ENCODE measurements at regions not wholly inside any gene's neighbourhood (a gene's known extent, or its start where the extent isn't known, plus 50 kb on each side); places are given as distances from the start of the nearest gene placed in this dataset.

DNA sequence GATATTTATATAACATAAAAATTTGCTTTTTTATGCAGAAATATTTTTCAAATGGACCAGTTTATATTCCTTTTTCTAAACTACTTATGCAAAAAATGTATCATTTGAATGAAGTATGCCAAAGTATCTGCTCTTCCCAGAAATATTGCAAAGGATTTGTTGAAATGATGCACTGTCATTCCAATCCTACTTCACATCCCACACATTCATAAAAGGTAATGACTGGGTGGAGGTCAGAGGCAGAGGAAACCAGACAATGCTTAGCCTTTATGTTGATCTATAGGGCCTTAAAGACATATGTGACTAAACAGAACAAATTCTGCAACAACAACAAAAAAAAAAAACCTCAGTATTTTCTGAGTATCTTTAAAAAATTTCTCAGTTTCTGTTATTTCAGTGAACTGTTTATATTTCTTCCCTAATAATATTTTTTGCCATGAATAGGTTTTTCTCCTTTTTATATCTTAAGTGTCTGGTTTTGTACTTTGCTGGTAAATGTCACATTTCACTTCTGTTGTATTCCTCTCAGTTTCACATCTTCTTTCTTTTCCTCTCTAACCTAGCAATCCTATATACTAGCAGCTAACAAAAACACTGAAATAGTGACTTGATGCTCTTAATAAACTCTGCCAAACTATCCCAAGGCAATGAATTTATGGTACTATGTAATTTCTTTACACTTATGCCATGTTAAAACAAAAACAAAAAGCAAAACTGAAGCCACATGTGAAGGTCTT is 374.1 kb downstream of the BCKDHB start:
- no peak for DNase-seq

DNA sequence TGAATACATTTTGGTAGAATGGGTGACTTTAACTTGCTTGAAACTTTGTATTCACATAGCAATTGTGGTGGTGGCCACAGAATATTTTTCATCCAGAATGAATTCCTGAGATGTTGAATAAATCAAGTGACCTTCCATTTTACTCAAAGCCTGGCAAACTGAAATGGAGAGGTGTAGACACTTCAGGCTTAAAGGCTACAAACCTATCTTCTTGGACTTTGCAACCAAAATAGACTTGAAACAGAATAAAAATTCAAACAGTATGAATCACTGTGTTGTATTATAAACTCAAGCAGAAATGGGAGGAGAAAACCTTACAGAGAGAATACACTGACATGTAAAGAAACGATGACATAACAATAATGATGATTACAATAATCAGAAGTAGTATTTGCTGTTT is 371.6 kb downstream of the BCKDHB start:
- DNase-seq = no peak

DNA sequence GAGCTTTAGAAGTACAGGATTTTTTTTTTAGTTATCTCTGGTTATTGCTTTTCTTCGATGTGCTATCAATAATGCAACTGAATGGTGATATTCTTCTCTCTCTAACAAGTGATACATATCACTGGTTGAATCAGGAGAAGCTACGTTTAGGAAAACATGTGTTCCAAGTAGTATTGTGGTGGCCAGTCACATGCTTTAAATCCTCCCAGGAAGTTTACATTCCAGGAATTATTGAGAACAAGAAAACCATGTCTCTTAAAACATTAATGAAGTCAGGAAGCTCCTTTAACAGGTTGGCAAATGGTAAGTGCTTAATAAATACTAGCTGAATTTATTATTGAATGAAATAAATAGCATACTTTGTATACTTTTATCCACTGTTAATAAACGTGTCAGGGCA is 371.1 kb downstream of the BCKDHB start:
- no peak for DNase-seq

GRCh38 chr6:80472271-80472670 is 365.8 kb downstream of the BCKDHB start:
- no peak for DNase-seq

DNA sequence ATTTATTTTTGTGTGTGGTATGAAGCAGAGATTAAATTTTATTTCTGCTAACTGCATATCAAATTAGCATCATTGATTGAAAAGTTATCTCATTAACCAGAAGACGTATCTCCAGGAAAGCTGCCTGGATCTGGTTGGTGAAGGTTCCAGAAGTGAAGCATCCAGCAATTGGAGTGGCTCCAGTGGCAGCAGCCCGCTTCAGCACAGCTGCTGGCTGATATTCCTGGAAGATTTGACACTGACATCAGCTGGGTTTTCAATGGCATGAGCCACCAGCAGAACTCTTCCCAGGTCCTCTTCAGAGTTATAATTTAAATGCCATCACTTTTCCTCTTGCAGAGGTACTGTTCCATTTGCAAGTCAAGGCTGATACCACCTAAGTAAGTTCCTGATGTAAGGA is 363.5 kb downstream of the BCKDHB start:
- no peak for DNase-seq

GRCh38 chr6:80468398-80468797 is 361.9 kb downstream of the BCKDHB start:
- peak; percentile 62 for DNase-seq

DNA sequence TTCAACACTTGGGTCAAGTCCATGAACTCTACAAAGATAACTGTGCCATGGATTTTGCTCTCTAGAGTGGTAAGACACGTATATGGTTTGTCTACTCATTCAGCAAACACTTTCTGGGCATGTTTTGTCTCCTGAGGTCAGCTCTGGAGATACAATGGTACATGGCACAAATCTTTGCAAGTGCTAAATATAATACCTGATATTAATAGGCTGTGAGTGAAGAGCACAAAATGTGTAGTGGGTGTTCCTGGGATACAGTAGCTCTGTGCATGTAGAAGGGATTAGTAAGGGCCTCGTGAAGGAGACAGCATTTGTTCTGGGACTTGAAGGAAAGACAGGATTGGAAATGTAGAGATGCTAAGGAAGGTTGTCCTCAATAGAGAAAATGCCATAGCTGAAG is 360.9 kb downstream of the BCKDHB start:
- DNase-seq = no peak

DNA sequence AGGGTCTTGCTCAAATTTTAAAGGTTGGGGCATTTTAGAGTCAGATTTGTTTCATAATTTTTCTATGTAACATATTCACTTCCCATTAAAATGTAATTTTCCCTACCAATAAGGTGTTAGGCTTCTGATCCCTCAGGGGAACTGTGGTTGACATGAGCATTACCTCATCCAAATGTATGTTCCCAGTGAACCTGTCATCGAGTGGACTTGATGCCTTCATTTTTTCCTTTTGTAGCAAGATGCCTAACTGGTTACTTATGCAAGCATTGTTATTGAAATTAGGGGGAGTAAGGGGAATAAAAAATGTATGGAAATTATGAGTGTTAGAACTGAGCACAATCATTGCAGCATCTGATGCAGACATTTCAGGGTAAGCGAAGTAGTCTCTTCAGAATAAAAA is 360.5 kb downstream of the BCKDHB start:
- DNase-seq = no peak

DNA sequence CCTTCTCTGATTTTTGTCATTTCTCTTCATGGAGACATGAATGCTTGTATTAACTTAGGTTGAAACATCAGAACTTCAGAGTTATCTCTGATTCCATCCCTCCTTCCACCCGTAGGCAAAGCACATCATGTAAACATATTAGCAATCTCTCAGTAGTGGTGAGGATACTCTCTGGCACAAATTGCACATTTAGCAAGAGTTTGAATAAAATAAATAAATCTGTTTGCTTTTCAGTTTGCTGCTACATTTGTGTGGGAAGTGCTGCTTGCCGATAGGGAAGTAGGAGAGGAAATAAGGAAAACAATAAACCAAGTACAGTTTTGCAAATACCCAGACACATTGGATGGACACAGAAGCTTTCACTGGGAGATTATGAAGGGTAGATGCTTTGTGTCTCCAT is 359.0 kb downstream of the BCKDHB start:
- DNase-seq = no peak

DNA sequence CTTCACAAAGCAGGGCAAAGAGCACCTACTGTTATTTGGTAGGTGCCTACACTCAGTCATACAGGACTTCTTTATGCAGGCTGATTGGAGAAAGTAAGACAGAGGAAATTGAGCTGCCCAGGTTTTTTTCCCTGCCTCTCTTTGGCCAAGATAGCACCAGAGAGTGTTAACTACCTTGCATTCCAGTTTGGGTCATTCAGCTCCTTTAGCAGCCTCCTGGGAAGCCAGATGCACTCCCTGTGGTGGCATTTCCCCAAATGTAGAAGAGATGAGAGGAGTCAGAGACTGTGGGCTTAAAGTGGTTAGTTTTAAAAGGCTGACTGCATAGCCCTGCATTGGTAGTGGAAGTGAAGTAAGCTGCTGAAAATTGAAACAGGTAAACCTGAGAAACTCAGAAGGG is 358.4 kb downstream of the BCKDHB start:
- DNase-seq = no peak

DNA sequence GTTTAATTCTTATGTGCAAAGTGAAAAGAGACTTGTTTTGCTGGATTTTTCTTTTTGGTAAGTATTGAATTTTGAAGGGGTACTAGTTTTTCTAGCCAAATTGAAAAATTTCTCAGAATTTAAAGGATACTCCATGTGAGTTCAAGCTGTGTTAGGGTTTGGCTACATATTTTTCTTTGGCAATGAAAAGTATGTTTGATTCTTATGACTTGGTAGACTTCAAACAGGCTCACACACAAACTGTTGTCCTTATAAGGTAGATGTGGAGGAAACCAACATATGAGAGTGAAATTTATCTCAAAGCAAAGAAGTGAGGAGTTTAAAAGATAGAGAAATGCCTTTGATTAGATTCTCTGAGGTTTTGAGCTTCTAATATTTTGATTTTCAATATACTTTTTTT is 356.7 kb downstream of the BCKDHB start:
- no peak for DNase-seq

GRCh38 chr6:80460257-80460865 is 353.9 kb downstream of the BCKDHB start:
- no peak for DNase-seq

GRCh38 chr6:80457439-80457933 is 351.0 kb downstream of the BCKDHB start:
- DNase-seq = no peak

- DNase-seq = no peak
Observed at GRCh38 chr6:80456724-80457438, 350.4 kb downstream of the BCKDHB start.

DNA sequence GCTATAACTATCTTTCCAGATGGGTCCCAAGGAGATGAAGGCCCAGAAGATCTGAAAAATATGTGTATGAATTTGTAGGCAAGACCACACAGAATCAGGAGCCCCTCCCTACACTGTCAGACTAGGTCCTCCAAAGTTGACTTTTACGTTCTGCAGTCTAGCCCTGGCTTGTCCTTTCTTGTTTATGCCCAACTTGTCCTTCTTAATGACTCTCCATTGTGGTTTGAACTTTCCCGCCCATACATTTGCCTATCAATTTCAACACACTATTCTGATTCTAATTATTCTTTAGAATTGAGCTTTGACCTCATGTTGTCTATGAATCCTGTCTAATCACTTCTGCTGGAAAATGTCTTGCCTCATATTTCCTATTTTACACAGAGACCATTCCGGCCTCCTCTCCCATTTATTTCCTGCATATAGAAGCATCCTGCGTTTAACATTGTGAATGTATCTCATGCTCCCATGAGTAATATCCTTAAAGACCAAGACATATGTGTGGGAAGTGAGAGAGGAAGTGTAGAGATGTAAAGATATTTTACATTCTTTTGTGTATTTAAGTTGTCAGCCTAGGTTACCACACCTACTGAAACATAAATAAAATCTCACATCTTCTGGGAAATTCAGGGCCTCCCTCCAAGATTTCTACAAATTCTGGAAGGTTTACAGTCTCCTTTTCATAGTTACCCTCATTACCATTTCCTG is 348.3 kb downstream of the BCKDHB start:
- no peak for DNase-seq

GRCh38 chr6:80454197-80454596 is 347.7 kb downstream of the BCKDHB start:
- no peak for DNase-seq

- no peak for DNase-seq
Observed at GRCh38 chr6:80449726-80450125, 343.3 kb downstream of the BCKDHB start.

GRCh38 chr6:80446454-80447045 is 340.1 kb downstream of the BCKDHB start:
- DNase-seq = no peak

DNA sequence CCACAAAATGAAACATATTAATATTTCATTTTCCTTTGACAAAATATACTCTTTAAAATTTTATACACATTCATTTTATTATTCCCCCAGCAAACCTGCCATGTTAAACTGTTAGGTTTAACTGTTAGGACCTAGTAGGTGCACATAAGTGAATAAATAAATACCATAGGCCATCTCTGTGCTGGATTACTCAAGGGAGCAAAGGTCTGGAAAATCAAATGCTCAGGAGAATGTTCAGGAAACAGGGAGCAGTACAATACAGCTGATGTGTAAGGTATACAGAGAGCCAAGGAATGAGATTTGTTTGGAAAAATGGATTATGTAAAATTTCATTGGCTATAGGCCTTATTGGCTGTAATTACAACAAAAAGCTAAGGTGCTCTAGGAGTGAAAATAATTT is 339.3 kb downstream of the BCKDHB start:
- DNase-seq = no peak

GRCh38 chr6:80442366-80442765 is 335.9 kb downstream of the BCKDHB start:
- no peak for DNase-seq

GRCh38 chr6:80441131-80441530 is 334.7 kb downstream of the BCKDHB start:
- DNase-seq = no peak

DNA sequence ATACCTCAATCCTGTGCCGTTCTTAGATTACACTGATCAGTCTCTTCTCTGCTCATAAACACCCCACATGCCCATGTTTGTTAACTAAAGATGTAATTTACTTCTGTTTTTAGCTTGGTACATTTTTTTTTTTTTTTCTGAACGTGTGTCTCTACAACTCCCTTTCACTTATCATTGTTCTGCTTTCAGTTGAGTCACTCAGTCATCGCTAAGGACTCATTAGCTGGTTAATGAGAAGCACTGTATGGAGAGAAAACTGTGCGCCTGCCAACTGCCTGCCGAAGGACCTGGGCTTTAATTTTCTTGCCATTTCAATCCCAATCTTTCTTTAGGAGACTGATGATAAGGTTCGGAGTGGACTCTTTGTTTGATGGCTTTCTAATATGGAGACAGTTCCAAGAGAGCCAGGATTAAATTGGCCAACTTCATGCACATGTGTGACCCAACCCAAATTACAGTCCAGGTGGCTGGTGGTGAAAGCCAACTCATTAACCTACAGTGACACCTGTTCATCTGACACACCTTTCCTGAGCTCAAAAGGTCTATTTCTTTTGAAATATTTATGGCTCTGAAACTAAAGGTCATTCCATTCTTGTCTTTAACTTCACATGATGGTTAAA is 334.1 kb downstream of the BCKDHB start:
- no peak for DNase-seq

Measured in NCI-H345 (cell line).